Chondrocyte (in vitro differentiated cells): ENCODE measurements at regions not wholly inside any gene's neighbourhood (a gene's known extent, or its start where the extent isn't known, plus 50 kb on each side); places are given as distances from the start of the nearest gene placed in this dataset.

Experiments
- DNase-seq: peaks from one replicate; pipeline ENCODE4 v3.0.0; 2021; ENCODE audit warnings: mixed read lengths, low spot score
- H3K27ac Mint-ChIP-seq: one replicate; pipeline ENCODE4 v1.8.0; 2021; ENCODE audit warnings: mild to moderate bottlenecking, moderate library complexity, mixed read lengths; ENCODE audit not compliant: unreplicated experiment
- H3K27me3 Mint-ChIP-seq: 2 replicates; pipeline ENCODE4 v1.8.0; 2021; ENCODE audit warnings: low read depth, mixed read lengths
- H3K36me3 Mint-ChIP-seq: 2 replicates; pipeline ENCODE4 v1.8.0; 2021; ENCODE audit warnings: low read depth, mixed read lengths
- H3K4me1 Mint-ChIP-seq: 2 replicates; pipeline ENCODE4 v1.8.0; 2021; ENCODE audit warnings: low read depth, mild to moderate bottlenecking, mixed read lengths
- H3K4me3 Mint-ChIP-seq: one replicate; pipeline ENCODE4 v1.8.0; 2021; ENCODE audit warnings: mild to moderate bottlenecking, moderate library complexity, mixed read lengths; ENCODE audit not compliant: unreplicated experiment
- H3K9me3 Mint-ChIP-seq: 2 replicates; pipeline ENCODE4 v1.8.0; 2021; ENCODE audit warnings: low read depth, mixed read lengths
- CTCF ChIP-seq: fragments of 200-600 bp; sonication (generic); IDR thresholded peaks from 2 replicates; pipeline ENCODE4 v1.5.0; 2021; ENCODE audit warnings: antibody characterized with exemption, mild to moderate bottlenecking, moderate library complexity

GRCh38 chr18:34549367-34549766, 160.7 kb upstream of the DTNA start:
- H3K27me3 Mint-ChIP-seq, result peaks cover 17% of the 10 kb centered on the region
- no peaks in the 10 kb centered on the region for H3K4me1 Mint-ChIP-seq
- H3K4me3 Mint-ChIP-seq, result no peak overlapping the region
- H3K36me3 Mint-ChIP-seq, result no peaks in the 10 kb centered on the region
- DNase-seq, result no peak
- no peak overlapping the region for H3K27ac Mint-ChIP-seq
- H3K9me3 Mint-ChIP-seq, result no peaks in the 10 kb centered on the region
- TF ChIP-seq CTCF, result no peak

- H3K9me3 Mint-ChIP-seq, result no peaks in the 10 kb centered on the region
- H3K36me3 Mint-ChIP-seq, result no peaks in the 10 kb centered on the region
- H3K27ac Mint-ChIP-seq, result no peak overlapping the region
- DNase-seq, result no peak
- H3K4me3 Mint-ChIP-seq, result no peak overlapping the region
- H3K4me1 Mint-ChIP-seq, result no peaks in the 10 kb centered on the region
- H3K27me3 Mint-ChIP-seq, result peaks cover 12% of the 10 kb centered on the region
- TF ChIP-seq CTCF, result no peak
These were observed 159.9 kb upstream of the DTNA start for GRCh38 chr18:34550156-34550555.

- no peak overlapping the region for H3K27ac Mint-ChIP-seq
- peaks cover 5% of the 10 kb centered on the region for H3K9me3 Mint-ChIP-seq
- H3K27me3 Mint-ChIP-seq, result peaks cover 12% of the 10 kb centered on the region
- H3K4me3 Mint-ChIP-seq, result no peak overlapping the region
- no peaks in the 10 kb centered on the region for H3K4me1 Mint-ChIP-seq
- no peak for DNase-seq
- TF ChIP-seq CTCF, result no peak
- no peaks in the 10 kb centered on the region for H3K36me3 Mint-ChIP-seq
These were observed 159.2 kb upstream of the DTNA start for GRCh38 chr18:34550902-34551301.

- Mint-ChIP-seq H3K9me3 (peaks cover 5% of the 10 kb centered on the region), H3K4me1 (no peaks in the 10 kb centered on the region), H3K36me3 (no peaks in the 10 kb centered on the region), H3K27ac (no peak overlapping the region), H3K4me3 (no peak overlapping the region), H3K27me3 (peaks cover 12% of the 10 kb centered on the region)
- DNase-seq, result no peak
- TF ChIP-seq CTCF, result no peak
These were observed 158.3 kb upstream of the DTNA start for GRCh38 chr18:34551824-34552223.

GRCh38 chr18:34562252-34562870, 147.7 kb upstream of the DTNA start:
- Mint-ChIP-seq H3K27ac (no peak overlapping the region), H3K9me3 (no peaks in the 10 kb centered on the region), H3K4me1 (no peaks in the 10 kb centered on the region), H3K36me3 (peaks cover 2% of the 10 kb centered on the region), H3K27me3 (peaks cover 15% of the 10 kb centered on the region), H3K4me3 (no peak overlapping the region)
- DNase-seq, result no peak
- no peak for TF ChIP-seq CTCF
